SK-MEL-5 (cell line): ENCODE measurements at regions not wholly inside any gene's neighbourhood (a gene's known extent, or its start where the extent isn't known, plus 50 kb on each side); places are given as distances from the start of the nearest gene placed in this dataset.

Source experiments
- DNase-seq: peaks from one replicate; pipeline ENCODE4 v3.0.0-alpha.2; 2016; ENCODE audit warnings: low read depth, low spot score
- in situ Hi-C: cut with HindIII; loops from 2 replicates; pipeline ENCODE4 v1.10.0; 2016; ENCODE audit warnings: low sequenced_read_pairs, high pct_unique_total_duplicates, low pct_unique_long_range_greater_than_20kb

DNA sequence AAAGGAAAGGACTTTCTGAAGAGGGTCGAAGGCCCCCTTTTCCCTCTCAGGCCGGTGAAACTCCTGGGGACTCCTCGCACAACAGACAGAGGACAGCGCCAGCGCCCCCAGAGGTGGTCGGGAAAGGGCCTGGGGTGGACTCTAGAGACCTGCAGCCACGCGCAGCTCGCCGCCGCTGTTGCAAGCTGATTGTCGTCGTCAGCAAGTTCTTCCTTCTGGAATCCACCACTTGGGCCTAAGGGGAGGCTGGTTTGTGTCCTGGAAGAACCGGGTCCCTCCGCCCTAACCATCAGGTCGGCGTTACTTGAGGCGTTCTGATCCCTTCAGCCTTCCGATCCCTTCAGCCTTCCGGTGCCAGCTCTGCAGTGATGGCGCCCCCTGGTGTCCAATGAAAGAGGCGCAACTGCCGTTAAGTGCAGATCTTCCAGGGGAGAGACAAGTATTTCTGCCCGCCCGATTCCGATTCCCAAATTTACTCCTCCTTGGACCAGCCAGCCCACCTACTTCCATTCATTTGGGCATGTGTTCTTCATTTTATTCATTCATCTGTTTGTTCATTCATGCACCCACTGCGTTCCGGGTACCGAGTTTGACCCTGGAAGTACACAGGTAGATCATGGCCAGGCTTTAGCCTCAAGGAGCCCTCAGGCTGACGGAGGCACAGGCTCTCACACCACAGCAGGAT is 77.2 kb upstream of the SLC6A11 start:
- DNase-seq, result peak; percentile 71
- in situ Hi-C loops, result no loop called here

DNA sequence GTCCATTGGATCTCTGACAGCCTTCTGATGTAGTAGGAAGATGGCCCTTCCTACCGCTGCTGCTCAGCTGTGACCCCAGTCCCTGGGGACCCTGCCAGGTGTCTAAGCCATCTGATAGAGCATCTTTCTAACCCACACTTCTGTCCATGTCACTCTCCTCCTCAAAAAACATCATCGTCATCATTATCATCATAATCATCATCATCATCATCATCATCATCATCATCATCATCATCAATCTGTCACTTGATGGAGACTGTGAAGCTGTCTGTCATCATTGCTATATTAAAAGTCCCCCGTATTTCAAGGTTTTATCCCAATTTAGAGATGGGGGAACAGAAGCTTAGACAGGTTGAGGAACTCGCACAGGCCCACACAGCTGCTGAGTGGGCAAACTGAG is 75.1 kb upstream of the SLC6A11 start:
- DNase-seq, result no peak
- in situ Hi-C loops, result no loop called here

DNA sequence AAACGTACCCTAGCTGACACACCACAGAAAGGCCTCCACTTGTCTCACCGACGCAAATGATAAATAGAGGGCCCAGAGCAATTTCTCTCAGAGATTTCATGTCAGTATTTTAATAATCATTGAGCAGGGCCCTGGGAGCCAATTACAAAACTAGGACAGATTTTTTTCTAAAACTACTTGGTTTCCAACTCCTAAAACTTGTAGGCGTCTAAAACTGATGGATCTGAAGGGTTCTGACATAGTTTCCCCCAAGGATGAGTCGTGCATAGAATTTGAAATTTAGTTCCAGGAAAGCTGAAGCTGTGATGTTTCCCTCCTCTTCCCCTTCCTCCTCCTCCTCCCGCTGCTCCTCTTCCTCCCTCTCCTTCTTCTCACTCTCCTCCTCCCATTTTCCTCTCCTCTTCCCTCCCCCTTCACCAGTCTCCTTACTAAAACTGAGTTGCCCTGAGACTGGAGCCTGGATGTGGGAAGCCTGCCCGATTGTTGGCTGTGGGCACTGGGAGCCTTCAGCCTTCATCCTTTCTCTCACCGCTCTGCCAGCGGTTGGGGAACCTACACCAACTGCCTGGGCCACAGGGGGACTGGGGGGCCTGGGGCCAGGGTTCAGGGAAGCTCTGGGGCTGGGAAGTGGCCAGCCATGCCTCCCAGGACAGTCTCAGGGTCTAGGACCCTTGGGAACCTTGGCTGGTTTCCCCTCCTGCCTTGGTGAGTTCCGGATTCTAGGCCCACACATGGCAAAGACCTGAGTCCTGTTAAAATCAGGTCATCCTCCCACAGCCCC is 73.9 kb upstream of the SLC6A11 start:
- in situ Hi-C loops, result no loop called here

DNA sequence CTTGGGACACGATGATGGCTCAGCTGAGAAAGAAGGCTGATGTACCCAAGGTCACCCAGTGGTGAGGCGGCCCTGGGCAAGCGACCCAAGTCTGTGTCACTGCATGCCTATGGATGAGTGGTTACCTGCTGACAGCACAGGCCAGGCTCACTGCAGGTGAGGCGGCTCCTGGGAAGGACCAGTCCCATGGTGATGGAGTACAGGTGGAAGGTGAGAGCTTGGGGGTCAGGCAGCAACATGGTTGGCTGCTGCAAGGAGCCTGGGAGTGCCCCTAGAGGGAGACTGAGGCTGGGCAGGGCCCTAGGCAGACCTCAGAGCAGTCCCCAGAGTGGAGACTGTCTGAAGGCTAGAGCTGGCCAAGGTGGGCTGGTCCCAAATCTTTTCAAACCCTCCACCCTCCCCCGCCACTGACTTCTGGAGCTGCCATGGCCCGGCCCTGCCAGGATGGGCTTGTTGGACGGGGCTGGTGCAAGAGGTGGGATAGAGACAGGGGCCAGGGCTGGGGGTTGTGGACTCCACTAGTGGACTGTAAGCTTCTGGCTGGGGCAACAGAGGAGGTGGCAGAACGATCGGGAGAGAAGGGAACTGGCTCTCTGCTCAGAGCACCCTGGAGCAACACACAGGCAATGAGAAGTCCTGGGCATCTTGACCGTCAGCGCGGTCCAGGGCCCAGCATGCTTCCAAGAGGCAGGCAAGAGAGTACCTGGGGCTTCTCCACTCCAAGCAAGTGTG is 72.5 kb upstream of the SLC6A11 start:
- in situ Hi-C loops, result no loop called here
- no peak for DNase-seq

More for the DNA sequence above, 73.9 kb upstream of the SLC6A11 start:
- no peak for DNase-seq

DNA sequence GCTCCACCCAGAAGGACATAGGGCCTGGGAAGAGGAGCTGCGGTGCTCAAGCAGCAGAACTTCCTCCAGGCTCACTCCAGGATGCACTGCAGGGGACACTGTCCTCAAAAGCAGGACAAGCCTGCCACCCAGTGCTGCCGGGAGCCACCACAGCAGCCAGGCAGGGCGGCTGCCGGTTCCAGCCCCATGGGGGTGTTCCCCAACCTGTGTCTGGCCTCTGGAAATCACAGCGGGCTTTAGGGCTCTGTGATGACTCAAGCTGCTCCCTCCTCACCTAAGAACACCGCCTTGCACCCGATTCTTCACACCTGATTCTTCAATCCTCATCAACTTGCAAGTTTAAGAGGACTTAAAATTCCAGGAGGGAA is 71.9 kb upstream of the SLC6A11 start:
- peak; percentile 4 for DNase-seq
- in situ Hi-C loops, result no loop called here

DNA sequence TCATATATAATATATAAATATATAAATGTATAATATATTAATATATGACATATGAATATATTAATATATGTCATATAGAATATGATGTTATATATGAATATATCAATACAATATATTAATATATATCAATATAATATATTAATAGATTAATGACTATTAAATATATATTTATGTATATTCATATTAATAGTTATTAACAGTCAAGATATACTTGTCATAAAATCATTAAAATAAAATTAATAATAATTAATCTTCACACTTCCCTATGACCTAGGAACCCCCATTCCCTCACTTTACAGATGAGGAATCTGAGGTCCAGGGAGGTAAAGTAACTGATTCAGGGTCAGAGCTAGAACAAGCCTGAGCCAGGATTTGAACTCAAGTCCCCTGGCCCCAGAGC is 70.6 kb upstream of the SLC6A11 start:
- DNase-seq, result no peak
- in situ Hi-C loops, result no loop called here

DNA sequence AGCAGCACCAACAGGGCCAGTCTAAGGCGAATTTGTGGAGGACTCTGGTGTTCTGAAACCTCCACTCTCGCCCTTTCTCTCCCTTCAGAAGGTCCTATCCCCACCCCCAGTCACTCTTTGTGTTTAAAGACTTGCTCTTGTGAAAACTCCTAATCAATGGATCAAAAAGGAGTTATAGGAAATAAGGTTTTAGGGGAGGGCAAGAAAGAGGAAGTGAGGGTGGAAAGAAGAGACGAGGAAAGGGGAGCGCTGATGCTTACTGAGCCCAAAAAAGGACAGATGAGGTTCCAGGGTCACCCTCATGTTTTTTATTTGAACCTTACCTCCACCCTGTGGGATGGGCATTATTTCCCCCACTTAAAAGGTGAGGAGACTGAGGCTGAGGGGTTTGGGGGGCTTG is 70.0 kb upstream of the SLC6A11 start:
- in situ Hi-C loops, result no loop called here
- DNase-seq, result no peak

GRCh38 chr3:10746684-10747083 is 69.3 kb upstream of the SLC6A11 start:
- in situ Hi-C loops, result no loop called here
- no peak for DNase-seq

DNA sequence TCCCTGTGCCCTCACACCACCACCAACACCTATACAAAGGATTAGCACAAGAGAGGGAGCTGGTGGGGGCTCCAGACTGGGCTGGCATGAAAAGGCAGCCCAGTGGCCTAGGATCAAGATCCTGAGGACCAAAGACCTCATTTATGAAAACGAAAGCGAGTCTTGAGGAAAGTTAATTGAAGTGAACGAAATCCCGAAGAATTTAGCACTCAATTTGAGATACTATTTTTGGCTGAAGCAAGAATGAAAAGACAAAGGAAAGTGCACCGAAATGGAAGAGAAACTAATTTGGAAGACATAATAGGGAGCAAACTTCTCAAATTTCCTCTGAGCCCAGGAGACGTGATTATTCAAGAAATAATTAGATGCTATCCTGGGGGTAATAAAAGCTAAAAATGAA is 68.7 kb upstream of the SLC6A11 start:
- in situ Hi-C loops, result no loop called here

DNA sequence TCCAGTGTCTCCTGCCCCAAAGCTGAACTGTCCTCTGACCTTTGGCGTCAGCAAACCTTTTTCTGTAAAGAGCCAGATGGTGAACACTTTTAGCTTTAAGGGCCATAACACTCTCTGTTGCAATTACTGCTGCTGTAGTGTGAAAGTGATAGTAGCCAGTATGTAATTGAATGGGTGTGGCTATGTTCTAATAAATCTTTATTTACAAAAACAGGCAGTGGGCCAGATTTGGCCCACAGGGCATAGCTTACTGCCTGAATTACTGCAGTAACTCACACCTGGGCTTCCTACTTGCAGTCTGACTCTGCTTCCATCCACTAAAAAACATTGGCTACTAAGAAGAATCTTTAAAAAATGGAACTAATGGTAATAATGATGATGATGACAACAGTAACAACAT is 68.0 kb upstream of the SLC6A11 start:
- in situ Hi-C loops, result no loop called here
- DNase-seq, result no peak

More for the DNA sequence above, 68.7 kb upstream of the SLC6A11 start:
- no peak for DNase-seq

DNA sequence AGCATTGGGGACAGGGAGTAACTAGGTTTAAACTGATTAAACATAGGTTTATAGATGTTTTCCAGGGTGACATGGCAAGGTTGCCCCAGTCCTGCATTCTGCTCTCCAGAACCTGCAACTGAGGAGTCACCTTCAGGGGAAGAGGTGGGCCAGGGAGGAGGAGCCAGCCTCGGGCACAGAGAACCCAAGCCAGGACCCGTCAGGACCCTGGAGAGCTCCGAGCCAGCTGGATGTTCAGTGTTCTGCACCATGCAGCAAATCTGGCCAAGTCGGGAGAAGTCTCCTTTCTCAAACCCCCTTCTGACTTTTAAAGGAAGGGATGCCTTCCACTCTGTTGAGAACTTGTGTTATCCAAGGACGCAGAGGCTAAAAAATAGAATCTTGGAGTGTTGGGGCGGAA is 62.1 kb upstream of the SLC6A11 start:
- peak; percentile 24 for DNase-seq
- in situ Hi-C loops, result no loop called here

DNA sequence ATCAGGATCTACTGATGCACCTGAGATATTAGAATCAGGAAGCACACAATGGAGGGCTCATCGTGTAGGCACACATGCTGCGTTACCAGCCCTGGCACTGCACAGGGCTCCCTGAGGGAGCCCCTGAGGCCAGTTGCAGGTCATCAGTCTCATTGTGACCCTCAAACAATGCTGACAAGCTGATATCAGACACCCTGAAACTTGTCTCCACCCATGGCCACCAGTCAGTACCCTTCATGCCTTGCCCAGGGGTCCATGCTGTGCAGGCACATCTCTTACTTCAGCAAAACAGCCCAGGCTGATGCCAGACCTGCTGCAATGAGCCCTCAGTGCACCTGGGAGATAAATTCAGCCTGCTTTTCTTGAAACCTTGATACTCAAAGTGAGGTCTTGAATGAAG is 59.5 kb upstream of the SLC6A11 start:
- no peak for DNase-seq
- in situ Hi-C loops, result no loop called here

- in situ Hi-C loops, result no loop called here
- no peak for DNase-seq
These were observed 58.8 kb upstream of the SLC6A11 start for GRCh38 chr3:10757021-10757820.

GRCh38 chr3:10757821-10758130 is 58.3 kb upstream of the SLC6A11 start:
- in situ Hi-C loops, result no loop called here
- no peak for DNase-seq

DNA sequence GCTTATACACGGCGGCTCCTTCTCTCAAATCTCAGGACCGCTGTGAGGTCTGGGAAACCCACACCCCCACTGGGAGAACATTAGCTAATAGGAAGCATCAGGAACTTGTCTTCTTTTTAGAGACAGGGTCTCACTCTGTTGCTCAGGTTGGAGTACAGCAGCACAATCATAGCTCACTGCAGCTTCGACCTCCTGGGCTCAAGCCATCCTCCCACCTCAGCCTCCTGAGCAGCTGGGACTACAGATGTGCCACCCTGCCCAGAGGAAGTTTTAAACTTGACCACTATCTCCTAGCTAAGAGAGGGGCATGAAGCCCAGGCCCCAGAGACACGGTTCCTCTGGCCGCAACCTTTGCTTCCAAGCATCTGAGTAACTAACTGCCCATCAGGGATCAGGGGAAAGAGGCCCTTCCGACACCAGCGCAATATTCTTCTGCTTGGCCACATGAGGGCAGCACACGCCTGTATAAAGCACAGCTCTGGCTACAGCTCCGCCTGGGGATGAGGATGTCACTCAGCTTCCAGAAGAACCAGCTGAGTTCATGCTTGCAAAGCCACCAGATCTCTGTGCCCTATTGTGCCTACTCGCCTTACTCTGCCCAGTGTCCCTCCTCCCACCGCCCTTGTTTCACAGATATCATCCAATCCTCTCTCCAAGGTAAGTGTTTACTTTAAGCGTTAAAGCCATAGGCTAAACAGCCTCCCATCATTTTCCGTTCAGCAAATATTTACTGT is 57.6 kb upstream of the SLC6A11 start:
- DNase-seq, result peak; percentile 76
- in situ Hi-C loops, result no loop called here

- in situ Hi-C loops, result no loop called here
- DNase-seq, result no peak
These were observed 56.5 kb upstream of the SLC6A11 start for GRCh38 chr3:10759495-10759894.

DNA sequence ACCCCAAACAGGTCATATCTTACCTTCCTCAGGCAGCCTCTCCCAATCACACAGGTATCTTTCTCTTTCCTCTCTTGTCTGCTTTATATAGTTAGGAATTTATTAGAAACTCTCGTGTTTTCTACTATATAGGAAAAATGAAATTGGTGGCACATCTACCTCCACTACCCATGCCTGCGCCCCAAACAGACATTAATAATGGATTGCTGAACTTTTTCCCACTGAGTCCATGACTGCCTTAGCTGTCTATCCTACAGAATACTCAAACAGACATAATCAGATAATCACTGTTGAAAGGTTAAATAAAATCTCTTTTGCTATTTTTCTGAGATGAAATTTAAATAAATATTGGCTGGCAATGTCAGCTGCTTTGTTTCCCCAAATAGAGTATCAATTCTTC is 55.8 kb upstream of the SLC6A11 start:
- in situ Hi-C loops, result no loop called here

DNA sequence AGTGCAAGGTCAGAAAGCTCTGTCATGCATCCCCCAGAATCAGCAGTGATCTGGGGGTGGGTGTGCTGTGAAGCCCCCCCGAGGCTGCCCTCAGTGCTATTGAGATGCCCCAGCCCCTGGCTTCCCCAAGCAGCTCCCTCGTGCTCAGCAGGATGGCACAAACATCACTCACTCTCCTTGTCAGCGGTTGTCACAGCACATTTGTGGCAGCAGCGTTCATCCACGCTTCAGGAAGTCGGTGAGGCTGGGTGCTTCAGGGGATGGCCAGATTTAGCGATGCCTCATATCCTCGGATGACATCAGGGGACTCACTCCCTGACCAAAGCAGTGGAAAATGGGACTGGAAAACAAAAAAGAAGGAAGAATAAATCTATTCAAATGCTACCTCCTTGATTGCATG is 54.4 kb upstream of the SLC6A11 start:
- in situ Hi-C loops, result no loop called here
- DNase-seq, result no peak

More for the DNA sequence above, 55.8 kb upstream of the SLC6A11 start:
- DNase-seq, result no peak
